ENCODE measurements at regions not wholly inside any gene's neighbourhood (a gene's known extent, or its start where the extent isn't known, plus 50 kb on each side); places are given as distances from the start of the nearest gene placed in this dataset.

GRCh38 chr7:68977385-68978055 is 620.8 kb upstream of the AUTS2 start (continued):
- TF ChIP-seq, protein P1, sequence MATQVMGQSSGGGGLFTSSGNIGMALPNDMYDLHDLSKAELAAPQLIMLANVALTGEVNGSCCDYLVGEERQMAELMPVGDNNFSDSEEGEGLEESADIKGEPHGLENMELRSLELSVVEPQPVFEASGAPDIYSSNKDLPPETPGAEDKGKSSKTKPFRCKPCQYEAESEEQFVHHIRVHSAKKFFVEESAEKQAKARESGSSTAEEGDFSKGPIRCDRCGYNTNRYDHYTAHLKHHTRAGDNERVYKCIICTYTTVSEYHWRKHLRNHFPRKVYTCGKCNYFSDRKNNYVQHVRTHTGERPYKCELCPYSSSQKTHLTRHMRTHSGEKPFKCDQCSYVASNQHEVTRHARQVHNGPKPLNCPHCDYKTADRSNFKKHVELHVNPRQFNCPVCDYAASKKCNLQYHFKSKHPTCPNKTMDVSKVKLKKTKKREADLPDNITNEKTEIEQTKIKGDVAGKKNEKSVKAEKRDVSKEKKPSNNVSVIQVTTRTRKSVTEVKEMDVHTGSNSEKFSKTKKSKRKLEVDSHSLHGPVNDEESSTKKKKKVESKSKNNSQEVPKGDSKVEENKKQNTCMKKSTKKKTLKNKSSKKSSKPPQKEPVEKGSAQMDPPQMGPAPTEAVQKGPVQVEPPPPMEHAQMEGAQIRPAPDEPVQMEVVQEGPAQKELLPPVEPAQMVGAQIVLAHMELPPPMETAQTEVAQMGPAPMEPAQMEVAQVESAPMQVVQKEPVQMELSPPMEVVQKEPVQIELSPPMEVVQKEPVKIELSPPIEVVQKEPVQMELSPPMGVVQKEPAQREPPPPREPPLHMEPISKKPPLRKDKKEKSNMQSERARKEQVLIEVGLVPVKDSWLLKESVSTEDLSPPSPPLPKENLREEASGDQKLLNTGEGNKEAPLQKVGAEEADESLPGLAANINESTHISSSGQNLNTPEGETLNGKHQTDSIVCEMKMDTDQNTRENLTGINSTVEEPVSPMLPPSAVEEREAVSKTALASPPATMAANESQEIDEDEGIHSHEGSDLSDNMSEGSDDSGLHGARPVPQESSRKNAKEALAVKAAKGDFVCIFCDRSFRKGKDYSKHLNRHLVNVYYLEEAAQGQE (IDR thresholded peaks at IDR 0.05; ENCODE audit: unreplicated experiment), result no peak

DNA sequence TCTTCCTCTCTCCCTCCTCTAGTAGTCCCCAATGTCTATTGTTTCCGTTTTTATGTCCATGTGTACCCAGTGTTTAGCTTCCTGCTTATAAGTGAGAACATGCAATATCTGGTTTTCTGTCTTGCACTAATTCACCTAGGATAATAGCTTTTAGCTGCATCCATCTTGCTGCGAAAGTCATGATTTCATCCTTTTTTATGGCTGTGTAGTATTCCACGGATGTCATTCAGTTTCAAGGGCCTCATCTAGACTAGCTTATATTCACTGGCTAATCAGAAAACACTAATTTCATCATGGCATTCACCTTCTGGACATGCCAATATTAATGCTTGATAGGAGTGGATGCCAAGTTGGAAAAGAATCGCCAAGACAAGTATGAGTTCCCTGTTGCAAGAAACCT is 619.6 kb upstream of the AUTS2 start:
- H3F3A ChIP-seq (replicated peaks; ENCODE audit: low read depth), result no peaks in the 10 kb centered on the region
- no peak overlapping the region for H3K4me2 ChIP-seq
- H3K4me1 Mint-ChIP-seq, result no peaks in the 10 kb centered on the region
- H3K4me1 ChIP-seq (ENCODE audit: insufficient read depth), result peaks cover 21% of the 10 kb centered on the region
- H2AFZ ChIP-seq, result no peak overlapping the region
- H3K36me3 Mint-ChIP-seq (ENCODE audit: low read depth), result peaks cover 49% of the 10 kb centered on the region
- no peaks in the 10 kb centered on the region for H3K36me3 ChIP-seq (ENCODE audit: insufficient read depth)
- H3K27ac Mint-ChIP-seq, result no peak overlapping the region
- ATAC-seq (no peak), DNase-seq (ENCODE audit: low spot score) (no peak)
- peaks cover 98% of the 10 kb centered on the region for H3K9me3 Mint-ChIP-seq
- no peak overlapping the region for H3K4me3 Mint-ChIP-seq
- H3K27me3 Mint-ChIP-seq (ENCODE audit: insufficient read depth, low read depth, poor library complexity), result peaks cover 6% of the 10 kb centered on the region
- no peaks in the 10 kb centered on the region for H4K20me1 ChIP-seq (replicated peaks; ENCODE audit: insufficient read depth)
- no peaks in the 10 kb centered on the region for H3K27me3 ChIP-seq (ENCODE audit: insufficient read depth)
- no peak overlapping the region for H3K4me3 ChIP-seq
- no peaks in the 10 kb centered on the region for H3K79me2 ChIP-seq (replicated peaks; ENCODE audit: insufficient read depth)
- H3K9me2 ChIP-seq (ENCODE audit: insufficient read depth), result no peaks in the 10 kb centered on the region
- no peak overlapping the region for H3K27ac ChIP-seq (ENCODE audit: low read depth)
- TF ChIP-seq ZNF462 (CRISPR knock-in tag; IDR thresholded peaks at IDR 0.05) (no peak), EZH2 (IDR thresholded peaks at IDR 0.05; ENCODE audit: low read depth, unreplicated experiment) (no peak), POLR2AphosphoS5 (IDR thresholded peaks at IDR 0.05; ENCODE audit: low read depth) (no peak), NANOG (IDR thresholded peaks at IDR 0.05; ENCODE audit: borderline replicate concordance) (no peak), EZH2phosphoT487 (IDR thresholded peaks at IDR 0.05; ENCODE audit: unreplicated experiment) (no peak), ETS1 (IDR thresholded peaks at IDR 0.05) (no peak), STAT1 (IDR thresholded peaks at IDR 0.05; ENCODE audit: unreplicated experiment) (no peak), ZNF331 (CRISPR knock-in tag; IDR thresholded peaks at IDR 0.05; ENCODE audit: low read depth) (no peak), JUNB (IDR thresholded peaks at IDR 0.05; ENCODE audit: unreplicated experiment) (no peak), ZNF114 (CRISPR knock-in tag; IDR thresholded peaks at IDR 0.05) (no peak)
- TF ChIP-seq, protein P1 (IDR thresholded peaks at IDR 0.05; ENCODE audit: unreplicated experiment), result no peak
